HG02763 (cell line): ENCODE measurements at regions not wholly inside any gene's neighbourhood (a gene's known extent, or its start where the extent isn't known, plus 50 kb on each side); places are given as distances from the start of the nearest gene placed in this dataset.

ENCODE experiments used
- ATAC-seq: cut with Tn5 transposase; IDR thresholded peaks from one replicate; pipeline ENCODE4 v1.9.1; 2021; ENCODE audit warnings: mild to moderate bottlenecking, moderate library complexity; ENCODE audit not compliant: unreplicated experiment

DNA sequence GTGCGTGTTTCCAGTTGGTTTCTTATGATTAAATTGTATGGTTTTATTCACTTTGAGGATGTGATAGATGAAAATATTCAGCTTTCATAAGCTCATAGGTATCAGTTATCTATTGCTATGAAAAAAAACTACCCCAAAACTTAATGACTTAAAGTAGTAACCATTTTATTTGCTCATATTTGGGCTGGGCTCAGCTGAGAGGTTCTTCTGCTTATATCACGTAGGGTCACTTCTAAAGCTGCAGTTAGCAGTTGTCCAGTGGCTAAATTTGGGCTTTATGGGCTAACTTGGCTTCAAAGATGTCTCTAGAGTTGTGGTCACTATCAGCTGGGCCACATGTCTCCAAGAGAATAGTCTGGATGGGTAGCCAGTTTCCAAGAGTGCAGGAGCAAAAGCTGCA, 206.4 kb upstream of the LYPLAL1 start:
- no peak for ATAC-seq

DNA sequence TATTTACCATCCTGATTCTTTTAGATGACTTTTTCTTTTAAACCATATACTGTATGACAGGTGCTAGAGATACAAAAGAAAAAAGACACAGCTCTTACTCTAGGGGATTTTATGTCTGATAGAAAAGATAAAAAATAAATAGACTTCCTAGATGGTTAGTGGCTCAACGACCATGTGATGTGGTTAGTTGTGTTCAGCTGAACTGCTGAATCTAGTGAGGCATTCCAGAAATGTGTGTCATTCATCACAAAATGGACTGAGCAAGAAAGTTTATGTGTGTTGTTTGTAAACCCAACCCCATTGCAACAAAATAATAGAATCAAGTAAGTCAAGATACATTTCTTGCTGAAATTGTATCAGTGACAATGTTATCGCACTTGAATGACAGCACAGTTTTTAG, 205.8 kb upstream of the LYPLAL1 start:
- no peak for ATAC-seq

- no peak for ATAC-seq
Measured at GRCh38 chr1:218969006-218969405, 204.7 kb upstream of the LYPLAL1 start.

DNA sequence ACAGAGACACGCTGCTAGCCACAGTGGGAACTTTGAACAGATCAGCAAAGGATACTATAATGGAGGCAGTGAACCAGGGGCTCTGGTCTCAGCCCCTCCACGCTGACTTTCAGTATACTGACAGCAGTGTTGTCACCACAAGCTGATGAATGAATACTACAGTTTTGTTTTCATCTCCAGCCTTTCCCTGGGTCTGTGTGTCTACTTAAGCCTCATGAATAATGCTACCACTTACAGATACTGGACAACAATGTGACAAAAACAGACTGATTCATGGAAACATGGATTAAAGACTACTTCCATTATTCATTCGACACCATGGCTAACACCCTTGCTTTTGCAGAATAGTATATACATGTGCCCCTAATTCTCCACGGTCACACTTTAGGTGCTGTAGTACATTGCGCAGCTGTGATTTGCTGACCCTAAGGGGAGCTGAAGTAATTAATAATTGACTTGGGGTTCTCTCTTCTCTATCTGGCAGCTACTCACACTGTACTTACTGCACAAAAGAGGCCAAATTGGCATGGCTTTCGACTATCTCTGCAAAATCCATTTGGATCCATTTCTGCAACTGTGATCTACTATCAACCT, 203.2 kb upstream of the LYPLAL1 start:
- ATAC-seq, result no peak

- ATAC-seq, result no peak
Measured at GRCh38 chr1:218971156-218971555, 202.5 kb upstream of the LYPLAL1 start.

DNA sequence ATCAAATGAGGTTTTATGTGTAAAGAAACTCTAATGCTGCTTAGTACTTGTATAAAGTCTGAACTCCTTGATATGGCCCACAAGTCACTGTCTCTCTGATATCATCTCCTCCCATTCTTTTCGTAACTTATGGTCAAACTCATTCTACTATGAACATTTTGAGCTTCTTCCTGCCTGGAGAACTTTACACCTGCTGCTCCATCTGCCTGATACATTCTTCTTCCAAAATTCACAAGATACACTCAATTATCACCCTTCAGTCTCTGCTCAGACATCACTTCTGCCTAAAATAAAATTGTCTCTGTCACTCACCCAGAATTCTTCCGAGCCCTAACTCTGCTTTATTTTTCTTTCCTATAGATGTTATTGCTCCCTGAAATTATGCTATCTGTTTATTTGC, 192.8 kb upstream of the LYPLAL1 start:
- no peak for ATAC-seq

DNA sequence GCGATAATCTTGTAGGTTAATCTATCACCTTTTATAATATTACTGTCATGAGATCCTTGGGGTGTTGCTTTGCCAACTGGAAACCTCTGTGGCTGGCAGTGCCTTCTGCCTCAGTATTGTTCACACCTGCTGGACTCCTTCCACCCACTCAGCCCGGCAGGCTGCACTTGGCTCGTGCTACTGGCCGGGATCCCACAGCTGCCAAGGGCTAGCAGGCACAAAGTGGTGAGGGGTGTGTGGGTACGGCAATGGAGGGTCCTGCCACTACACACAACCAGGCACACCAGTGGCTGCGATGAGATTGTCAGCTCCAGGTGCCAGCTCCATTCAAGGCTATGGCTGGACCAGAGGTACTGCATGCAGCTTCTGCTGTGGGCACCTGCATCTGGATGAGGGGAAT, 191.2 kb upstream of the LYPLAL1 start:
- no peak for ATAC-seq

DNA sequence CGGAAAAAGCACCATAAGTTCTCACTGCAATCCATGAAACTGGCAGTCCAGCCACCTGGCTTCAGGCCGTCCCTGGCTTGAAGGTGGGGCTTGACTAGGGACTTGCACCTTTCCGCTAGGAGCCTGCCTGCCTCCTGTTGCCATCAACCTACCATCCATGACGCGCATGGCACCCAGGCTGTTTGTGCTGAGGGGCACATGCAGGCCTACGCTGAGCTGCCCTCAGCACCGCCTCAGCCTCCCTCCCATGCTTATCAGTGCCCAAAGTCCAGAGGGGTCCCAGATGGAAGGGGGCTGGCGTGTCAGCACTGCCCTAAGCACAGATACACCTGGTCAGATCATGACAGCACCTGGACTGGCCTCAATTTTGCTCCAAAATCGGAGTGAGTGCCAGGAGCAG, 190.2 kb upstream of the LYPLAL1 start:
- no peak for ATAC-seq

DNA sequence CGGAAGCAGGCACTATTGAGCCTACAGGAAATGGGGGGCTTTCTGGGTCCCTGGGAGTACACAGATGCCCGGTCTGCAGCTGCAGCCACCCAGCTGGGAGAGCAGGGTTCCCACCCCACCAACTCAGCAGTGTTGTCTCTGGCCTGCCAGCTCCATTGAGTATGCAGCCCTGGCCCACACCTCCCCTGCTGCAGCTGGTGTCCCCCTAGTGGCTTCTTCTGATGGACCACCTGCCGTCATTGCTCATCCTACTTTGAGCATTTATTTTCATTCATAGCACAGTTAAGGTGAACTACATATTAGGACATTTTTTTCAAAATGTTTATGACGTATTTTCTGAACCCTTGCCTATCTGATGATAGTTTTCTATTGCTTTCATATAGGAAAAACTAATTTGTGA, 189.8 kb upstream of the LYPLAL1 start:
- peak; percentile 53 for ATAC-seq

- no peak for ATAC-seq
Measured at GRCh38 chr1:218985424-218985984, 188.2 kb upstream of the LYPLAL1 start.

DNA sequence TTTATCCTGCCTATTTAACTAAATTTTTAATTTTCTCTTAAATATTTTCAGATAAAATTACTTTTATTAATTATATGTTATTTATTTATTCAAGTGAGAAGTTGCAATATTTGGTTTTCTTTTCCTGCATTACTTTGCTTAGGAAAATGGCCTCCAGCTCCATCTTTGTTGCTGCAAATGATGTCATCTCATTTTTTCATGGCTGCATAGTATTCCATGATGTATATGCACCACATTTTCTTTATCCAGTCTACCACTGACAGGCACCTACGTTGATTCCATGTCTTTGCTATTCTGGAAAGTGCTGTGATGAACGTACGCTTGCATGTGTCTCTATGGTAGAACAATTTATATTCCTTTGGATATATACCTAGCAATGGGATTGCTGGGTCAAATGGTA, 186.9 kb upstream of the LYPLAL1 start:
- no peak for ATAC-seq

DNA sequence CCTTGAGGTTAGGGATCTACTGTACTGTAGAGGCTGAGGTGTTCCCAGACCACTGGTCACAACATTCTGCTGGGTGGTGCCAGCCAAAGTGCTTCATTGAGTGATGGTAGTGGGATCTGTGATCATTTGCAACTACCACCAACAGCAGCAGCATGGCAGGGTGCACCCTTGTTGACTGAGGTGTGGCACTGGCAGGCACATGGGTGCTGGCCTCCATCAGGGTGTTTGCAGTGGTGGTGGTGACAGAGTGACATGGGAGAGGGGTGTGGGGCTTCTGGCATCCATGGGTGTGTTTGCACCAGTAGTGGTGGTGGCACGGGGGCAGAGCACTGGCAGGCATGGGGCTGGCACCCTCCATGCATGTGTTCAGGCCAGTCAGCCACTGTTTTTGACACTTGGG, 183.7 kb upstream of the LYPLAL1 start:
- ATAC-seq, result no peak

GRCh38 chr1:218991089-218991488, 182.6 kb upstream of the LYPLAL1 start:
- ATAC-seq, result no peak

- ATAC-seq, result no peak
Measured at GRCh38 chr1:218994615-218995014, 179.1 kb upstream of the LYPLAL1 start.

GRCh38 chr1:218995091-218995665, 178.5 kb upstream of the LYPLAL1 start:
- ATAC-seq, result no peak

GRCh38 chr1:218996362-218996761, 177.3 kb upstream of the LYPLAL1 start:
- ATAC-seq, result no peak

GRCh38 chr1:219000005-219000404, 173.7 kb upstream of the LYPLAL1 start:
- ATAC-seq, result no peak

DNA sequence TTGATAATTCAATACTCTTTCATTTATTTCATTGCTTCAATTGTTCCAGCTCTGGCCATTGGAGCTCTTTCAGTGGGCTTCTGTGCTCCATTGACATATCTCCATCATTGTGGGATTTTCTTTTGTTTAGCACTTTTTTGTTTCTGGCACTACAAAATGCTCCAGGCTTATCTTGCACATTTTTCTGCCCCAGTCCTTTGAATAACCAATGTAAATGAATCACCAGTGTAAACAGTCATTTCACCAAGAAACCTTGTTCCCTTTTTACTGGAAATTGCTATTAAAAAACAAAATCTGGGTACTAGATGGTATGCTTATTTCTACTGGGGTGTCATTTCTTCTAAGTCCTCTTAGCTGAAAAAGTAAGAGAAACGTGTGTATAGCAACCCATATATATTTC, 173.0 kb upstream of the LYPLAL1 start:
- ATAC-seq, result no peak

- no peak for ATAC-seq
Measured at GRCh38 chr1:219010720-219011119, 163.0 kb upstream of the LYPLAL1 start.

- no peak for ATAC-seq
Measured at GRCh38 chr1:219020386-219020785, 153.3 kb upstream of the LYPLAL1 start.

DNA sequence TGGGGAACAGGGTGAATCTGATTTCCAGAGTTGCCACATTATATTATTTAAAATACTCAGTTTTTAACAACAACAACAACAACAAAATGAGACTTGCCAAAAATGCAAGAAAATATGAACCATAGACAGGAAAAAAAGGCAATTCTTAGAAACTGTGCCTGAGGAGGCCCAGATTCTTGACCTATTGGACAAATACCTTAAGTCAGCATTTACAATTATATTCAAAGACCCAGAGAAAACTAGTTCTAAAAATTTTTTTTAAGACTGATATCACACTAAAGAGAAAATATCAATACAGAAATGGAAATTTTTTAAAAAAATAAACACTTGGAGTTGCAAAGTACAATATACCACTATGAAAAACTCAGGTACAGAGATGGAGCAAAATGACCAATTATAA, 152.8 kb upstream of the LYPLAL1 start:
- ATAC-seq, result no peak

DNA sequence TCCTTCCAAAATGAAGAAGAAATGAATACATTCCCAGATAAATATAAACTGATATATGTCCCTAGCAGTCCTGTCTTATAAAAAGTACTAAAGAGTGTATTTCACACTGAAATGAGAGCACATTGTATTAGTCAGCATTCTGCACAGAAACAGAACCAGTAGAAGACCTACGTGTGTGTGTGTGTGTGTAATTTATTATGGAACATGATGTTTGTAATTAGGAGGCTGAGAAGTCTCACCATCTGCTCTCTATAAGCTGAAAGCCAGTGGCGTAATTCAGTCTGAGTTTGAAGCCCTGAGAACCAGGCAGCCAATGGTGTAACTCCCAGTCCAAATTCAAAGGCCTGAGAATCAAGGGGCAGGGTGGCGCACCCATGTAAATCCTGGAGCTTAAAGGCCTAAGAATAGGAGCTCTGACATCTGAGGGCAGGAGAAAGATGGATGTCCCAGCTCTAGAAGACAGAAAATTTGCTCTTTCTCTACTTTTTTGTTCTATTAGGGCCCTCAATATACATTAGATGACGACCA, 146.5 kb upstream of the LYPLAL1 start:
- ATAC-seq, result no peak

DNA sequence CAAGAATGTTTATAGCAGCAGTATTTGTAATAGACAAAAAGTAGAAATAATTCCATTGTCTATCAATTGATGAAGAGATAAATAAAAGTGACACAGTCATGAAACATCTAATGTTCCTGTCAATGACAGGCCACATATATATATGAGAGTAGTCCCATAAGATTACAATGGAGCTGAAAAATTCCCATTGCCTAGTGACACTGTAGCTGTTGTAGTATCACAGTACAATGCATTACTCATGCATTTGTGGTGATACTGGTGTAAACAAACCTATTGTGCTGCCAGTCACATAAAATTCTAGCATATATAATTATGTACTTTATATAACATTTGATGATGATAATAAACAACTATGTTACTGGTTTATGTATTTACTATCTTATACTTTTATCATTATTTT, 141.9 kb upstream of the LYPLAL1 start:
- ATAC-seq, result no peak
